ENCODE measurements at regions not wholly inside any gene's neighbourhood (a gene's known extent, or its start where the extent isn't known, plus 50 kb on each side); places are given as distances from the start of the nearest gene placed in this dataset.

DNA sequence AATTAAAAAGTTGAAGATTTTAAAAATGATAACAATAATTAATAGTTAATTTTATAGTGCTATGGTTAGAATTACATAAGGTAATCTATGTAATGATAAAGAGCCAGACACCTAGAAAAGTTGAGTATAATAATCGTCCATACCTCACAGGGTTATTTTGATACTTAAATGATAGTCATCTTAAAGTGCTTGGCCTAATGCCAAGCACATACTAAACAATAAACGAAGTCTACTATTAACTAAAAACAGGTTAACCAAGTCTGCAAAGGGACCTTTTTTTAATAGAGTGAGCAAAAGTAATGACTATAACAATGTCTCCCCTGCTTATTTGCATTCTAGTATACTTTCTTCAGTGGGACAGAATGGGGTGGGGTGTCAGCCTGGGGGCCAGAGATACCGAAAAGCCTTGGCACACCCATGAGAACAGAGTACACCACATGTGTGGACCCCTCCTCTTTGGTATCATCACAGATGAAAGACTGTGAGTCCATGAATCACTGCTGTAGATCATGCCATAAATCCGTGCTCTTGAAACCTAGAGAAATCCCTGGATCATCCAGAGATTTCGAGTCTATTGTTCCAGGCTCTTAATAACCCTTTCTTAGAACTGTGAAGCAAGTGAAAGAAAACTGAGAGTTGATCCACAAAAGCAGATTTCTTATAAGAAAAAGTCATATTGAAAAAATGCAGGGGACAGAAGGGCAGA lies 249.5 kb downstream of the PRELID2 start:
- H3K4me3 ChIP-seq (ENCODE audit: low read depth, low read length), result no peak overlapping the region
- no peak for DNase-seq (ENCODE audit: low read depth)
- no peak for TF ChIP-seq MAX (IDR thresholded peaks at IDR 0.05; ENCODE audit: low read depth, low read length)
- no peak for TF ChIP-seq POLR2A (IDR thresholded peaks at IDR 0.05; ENCODE audit: extremely low read depth, insufficient read length)
- no peak for TF ChIP-seq CTCF (IDR thresholded peaks at IDR 0.05; ENCODE audit: low read depth, low read length)
- no peak for TF ChIP-seq MYC (IDR thresholded peaks at IDR 0.05; ENCODE audit: low read depth, low read length)

GRCh38 chr5:145579301-145579700 lies 255.8 kb downstream of the PRELID2 start:
- TF ChIP-seq MYC (IDR thresholded peaks at IDR 0.05; ENCODE audit: low read depth, low read length) (no peak), CTCF (IDR thresholded peaks at IDR 0.05; ENCODE audit: low read depth, low read length) (no peak), POLR2A (IDR thresholded peaks at IDR 0.05; ENCODE audit: extremely low read depth, insufficient read length) (no peak)
- H3K4me3 ChIP-seq (ENCODE audit: low read depth, low read length), result no peak overlapping the region
- no peak for DNase-seq (ENCODE audit: low read depth)

DNA sequence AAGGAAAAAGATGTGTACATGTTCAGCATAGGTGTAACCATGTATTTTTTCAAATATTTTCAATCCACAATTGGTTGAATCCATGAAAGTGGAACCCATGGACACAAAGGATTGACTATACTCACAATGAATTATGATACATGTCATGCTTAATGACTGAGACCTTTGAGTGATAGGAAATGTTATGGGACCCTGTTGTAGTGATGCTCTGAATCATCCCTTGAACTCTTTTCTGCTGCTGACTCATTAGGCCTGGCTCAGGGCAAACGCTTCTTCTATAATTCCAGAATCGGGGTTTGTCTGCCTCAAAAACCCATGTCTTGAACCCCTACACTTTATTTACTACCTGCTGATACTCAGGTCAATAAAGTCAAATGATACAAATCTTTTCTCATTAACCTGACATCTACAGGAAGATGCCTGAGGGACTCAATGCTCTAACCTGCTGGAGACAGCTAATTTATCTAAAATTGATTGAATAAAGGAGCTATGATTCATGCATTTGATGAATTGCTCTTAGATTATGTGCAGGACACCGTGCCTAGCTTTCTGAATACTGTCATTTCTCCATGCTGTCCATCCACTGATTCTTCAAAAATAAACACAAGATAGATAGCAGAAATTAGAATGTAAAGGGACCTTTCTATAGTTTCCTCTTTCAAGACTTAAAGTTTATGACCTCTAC lies 260.1 kb downstream of the PRELID2 start:
- no peak for DNase-seq (ENCODE audit: low read depth)
- TF ChIP-seq POLR2A (IDR thresholded peaks at IDR 0.05; ENCODE audit: extremely low read depth, insufficient read length) (no peak), MYC (IDR thresholded peaks at IDR 0.05; ENCODE audit: low read depth, low read length) (no peak), MAX (IDR thresholded peaks at IDR 0.05; ENCODE audit: low read depth, low read length) (no peak), CTCF (IDR thresholded peaks at IDR 0.05; ENCODE audit: low read depth, low read length) (no peak)
- no peak overlapping the region for H3K4me3 ChIP-seq (ENCODE audit: low read depth, low read length)

- TF ChIP-seq MYC (IDR thresholded peaks at IDR 0.05; ENCODE audit: low read depth, low read length), result no peak
- no peak for TF ChIP-seq POLR2A (IDR thresholded peaks at IDR 0.05; ENCODE audit: extremely low read depth, insufficient read length)
- no peak for TF ChIP-seq CTCF (IDR thresholded peaks at IDR 0.05; ENCODE audit: low read depth, low read length)
- no peak for TF ChIP-seq MAX (IDR thresholded peaks at IDR 0.05; ENCODE audit: low read depth, low read length)
- no peak for DNase-seq (ENCODE audit: low read depth)
- no peak overlapping the region for H3K4me3 ChIP-seq (ENCODE audit: low read depth, low read length)
Observed at GRCh38 chr5:145568581-145568980, 266.6 kb downstream of the PRELID2 start.

DNA sequence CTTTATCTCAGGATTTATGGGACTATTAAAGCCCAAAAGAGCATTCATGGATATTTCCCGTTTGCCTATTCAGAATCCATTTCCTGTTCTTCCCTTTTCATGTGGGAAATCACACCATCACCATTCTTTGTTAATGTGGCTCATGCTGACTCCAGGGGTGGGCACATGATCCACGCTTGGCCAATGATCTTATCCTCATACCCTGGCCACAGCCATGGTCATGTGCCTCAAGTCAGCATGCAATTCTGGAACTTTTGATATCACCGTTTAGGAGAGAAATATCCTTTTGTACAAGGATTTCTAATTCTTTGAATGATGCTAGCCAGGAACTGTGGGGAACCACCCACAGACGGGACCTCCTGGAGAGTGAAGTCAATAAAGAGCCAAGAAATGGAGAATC lies 272.2 kb downstream of the PRELID2 start:
- no peak for DNase-seq (ENCODE audit: low read depth)
- H3K4me3 ChIP-seq (ENCODE audit: low read depth, low read length), result no peak overlapping the region
- TF ChIP-seq POLR2A (IDR thresholded peaks at IDR 0.05; ENCODE audit: extremely low read depth, insufficient read length) (no peak), MAX (IDR thresholded peaks at IDR 0.05; ENCODE audit: low read depth, low read length) (no peak), CTCF (IDR thresholded peaks at IDR 0.05; ENCODE audit: low read depth, low read length) (no peak), MYC (IDR thresholded peaks at IDR 0.05; ENCODE audit: low read depth, low read length) (no peak)

Measured in NB4 (cell line).